NCI-H2081 treated with DMSO at 0.1 percent for 48 hours (cell line): ENCODE measurements at regions not wholly inside any gene's neighbourhood (a gene's known extent, or its start where the extent isn't known, plus 50 kb on each side); places are given as distances from the start of the nearest gene placed in this dataset.

Experiments
- DNase-seq: peaks from one replicate; lab custom pipeline; 2025; lab: John Stamatoyannopoulos, UW

DNA sequence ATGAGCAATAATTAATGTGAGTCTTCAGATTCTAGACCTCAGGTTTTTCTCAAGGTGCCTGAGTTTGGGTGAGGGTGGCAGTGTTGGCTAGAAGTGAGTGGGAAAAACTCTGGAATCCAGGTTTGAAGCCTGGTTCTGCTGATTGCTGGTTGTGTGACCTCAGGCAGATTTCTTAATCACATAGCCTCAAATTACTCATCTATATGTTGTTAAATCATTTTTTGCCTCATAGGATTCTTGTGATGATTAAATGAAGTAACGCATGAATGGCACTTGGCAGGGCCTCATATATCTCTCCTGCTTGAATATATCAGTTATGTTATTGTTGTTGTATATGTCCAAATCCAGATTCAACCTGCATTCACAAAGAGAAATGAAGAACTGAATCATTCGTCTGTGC, 60.5 kb downstream of the NR2F2 start:
- no peak for DNase-seq

DNA sequence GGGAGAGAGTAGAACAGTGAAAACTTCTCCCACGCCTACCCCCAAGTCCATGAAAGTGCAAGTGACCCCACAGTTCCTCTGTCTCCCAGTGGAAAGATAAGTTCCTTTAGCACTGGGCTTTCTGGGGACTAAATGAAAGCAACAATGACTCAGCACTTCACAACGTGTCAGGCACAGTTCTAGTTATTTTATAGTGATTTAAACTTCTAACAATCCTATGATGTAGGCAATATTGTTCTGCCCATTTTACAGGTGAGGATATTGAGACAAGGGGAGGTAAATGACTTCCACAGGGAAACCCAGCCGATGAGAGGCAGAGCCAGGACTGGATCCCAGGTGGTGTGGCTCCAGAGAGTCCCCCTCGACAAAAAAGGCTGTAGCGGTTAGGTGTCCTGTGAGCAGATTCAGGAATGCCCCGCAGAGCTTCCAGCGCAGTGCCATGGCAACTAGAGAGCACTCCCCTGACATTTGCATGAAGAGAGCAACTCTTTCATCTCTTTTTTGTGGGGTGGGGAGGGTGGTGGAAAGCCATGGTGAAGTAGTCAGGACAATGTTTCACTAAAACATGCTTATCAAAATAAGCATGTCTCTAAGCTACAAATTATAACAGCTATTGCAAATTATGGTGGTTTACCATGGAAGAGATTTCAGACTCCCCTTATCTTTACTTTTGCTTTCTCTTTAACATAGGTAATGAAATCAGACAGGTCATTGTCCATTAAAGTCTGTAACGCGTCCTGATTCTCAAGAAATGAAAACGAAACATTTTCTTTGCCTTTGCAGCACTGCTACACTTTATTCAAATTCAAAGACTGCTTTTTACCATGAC, 62.1 kb downstream of the NR2F2 start:
- DNase-seq, result no peak

DNA sequence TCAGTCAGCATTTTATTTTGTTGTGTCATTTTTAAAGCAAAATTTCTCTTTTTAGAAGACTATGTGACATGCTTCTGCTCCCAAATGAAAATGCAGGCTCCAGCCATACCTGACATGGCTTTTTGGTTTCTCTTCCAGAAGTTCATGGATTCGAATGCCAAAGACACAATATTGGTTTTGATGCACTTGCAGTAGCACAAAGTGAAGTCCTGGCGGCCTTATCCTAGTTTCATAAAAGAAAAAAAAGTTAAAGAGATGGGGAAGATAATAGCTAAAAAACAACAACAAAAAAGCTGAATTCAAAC, 62.7 kb downstream of the NR2F2 start:
- no peak for DNase-seq

DNA sequence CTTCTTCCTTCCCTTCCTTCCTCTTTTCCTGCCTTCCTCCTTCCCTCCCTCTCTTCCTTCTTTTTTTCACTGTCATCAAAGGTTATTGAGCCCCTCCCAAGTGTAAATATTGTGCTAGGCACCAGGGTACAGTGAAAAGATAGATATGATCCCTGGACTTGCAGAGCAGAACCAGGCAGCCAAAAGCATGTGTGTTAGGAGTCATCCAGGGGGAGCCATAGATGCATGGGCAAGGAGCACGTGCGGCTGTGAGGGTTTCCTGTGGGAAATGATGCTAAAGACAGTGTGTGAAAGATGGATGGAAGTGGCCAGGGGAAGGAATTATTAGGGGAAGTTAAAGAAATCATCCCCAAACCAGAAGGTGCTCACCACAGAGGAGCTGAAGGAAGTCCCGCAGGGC, 65.2 kb downstream of the NR2F2 start:
- no peak for DNase-seq

DNA sequence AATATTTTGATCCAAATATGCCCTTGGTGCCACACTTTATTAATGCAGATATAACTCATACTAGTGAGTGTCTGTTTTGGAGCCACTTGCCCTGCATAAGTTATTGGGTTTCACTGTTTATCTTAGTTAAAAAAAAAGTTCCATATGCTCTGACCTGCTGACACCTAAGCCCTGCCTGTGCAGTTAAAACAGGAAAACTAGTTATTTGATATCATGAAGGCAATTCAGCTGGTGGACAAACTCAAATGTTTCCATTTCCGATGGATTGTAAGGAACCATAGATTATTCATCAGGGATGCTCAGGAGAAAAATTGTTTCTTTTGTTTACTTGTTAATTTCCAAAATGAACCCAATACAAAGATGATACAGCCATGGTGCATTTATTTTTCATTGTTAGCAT, 68.3 kb downstream of the NR2F2 start:
- no peak for DNase-seq

DNA sequence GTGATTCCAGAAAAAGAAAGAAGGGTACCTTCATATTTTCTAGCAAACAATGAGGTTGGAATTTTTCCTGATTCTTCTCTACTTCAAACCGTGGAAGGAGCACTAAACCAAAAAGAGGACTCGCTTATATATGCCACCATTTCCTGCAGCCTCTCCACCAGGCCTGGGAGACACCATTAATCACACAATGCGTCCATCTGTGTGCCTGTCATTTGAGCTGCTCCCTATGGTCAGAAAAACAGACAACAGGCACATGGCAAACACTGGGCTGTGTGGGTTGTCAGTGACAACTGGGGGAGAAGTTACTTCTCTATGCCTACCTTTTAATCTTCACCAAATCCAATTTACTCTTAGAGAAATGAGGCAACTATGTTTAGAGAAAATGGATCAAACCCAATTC, 71.9 kb downstream of the NR2F2 start:
- no peak for DNase-seq

DNA sequence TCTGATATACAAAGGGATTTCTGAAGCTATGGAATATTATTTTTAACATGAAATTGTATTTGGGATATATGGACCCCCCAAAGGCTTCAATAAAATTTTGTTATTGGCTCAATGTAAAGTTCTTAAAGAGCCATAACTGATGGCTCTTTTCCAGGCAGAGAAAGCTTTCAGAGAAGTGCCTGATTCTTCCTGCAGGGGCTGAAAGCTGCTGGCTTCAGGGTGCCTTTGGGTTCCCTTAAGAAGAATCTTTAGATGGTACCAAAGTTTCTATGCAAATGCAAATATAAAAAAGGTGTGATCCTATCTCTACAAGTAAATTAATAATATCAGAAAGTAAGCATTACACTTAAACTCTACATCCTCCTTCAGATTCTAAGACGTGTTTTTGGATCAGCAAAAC, 72.6 kb downstream of the NR2F2 start:
- no peak for DNase-seq

DNA sequence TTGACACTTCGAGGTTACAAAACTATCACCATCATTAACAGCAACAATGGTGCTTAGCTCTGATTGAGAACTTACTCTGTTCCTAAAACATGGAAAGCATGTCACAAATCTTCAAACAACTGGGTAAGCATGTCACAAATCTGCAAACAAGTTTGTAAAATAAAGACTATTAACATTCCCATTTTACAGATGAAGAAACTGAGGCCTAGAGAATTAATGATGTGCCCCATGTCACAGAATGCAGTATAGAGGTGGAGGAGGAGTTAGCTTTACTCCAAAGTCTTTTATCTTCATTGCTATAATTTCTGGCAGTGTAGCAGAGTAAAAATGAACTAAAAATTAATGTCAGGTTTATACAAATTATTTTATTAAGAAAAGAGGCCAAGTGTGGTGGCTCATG, 73.4 kb downstream of the NR2F2 start:
- DNase-seq, result no peak

DNA sequence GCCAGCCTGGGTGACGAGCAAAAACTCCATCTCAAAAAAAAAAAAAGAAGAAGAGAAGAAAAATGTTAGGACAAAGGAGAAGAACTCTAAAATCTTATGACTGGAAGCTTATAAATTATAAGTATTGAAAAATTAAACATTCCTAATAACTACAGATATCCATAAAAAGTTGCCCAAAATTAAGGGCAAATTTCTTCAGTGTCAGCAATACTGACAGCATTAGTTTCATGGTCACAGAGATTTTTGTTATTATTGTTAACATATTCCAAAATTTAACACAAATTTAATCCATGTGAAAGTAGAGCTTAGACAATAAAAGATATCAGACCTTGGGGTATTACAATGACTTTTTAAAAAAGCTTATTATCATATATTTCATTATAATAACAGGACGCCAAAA, 74.1 kb downstream of the NR2F2 start:
- no peak for DNase-seq

DNA sequence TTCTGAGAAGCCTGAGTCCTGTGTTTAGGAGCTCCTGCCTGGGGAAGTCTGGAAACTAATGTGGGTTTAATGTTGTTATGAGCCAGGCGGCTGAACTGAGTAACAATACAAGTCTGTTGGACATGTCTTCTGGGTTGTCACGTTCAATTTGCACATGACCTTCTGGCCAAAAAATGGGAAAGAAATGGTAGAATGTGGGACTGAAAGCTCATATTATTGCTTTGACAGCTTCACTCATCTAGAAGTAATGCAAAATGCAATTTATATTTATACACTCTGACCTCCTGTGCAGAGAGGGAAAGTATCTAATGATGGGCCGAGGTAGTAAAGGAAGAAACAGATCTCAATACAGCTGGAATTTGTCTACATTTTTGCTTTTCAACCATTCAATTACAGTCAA, 75.8 kb downstream of the NR2F2 start:
- DNase-seq, result no peak

DNA sequence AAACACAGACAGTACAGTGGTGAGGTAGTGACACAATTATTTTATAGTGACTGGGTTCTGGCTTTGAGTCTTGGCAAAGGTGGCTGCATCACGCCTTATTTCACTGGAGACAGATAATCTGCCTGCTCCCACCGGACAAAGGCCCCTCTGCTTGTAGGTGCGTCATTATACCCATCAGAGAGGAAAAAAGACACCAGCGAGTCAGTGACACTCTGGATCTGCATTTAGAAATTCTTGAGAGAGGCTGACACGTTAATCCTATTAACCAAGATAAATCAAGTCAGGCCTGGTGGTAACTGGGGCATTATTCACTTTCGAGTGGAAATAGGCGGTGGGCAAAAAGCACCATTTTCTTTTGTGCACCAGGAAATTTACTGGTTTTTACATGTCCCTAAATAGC, 76.2 kb downstream of the NR2F2 start:
- DNase-seq, result no peak

DNA sequence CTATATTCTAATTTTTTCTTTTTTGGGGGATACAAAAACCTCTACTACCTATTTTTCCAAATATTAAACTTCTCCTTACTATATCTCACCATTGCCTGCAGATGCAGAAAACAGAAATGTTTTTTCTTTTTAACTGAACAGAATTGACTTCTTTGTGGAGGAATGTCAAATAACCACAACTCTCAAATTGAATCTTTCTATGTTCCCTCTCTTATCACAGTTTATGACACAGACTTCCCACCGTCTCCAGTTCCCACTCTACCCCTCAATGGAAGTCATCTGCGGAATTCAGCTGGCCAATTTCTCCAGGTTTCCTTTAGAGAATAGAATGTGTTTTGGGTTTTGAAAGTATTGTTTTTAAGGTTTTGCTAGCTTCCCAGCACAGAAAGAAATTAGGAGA, 77.0 kb downstream of the NR2F2 start:
- no peak for DNase-seq

DNA sequence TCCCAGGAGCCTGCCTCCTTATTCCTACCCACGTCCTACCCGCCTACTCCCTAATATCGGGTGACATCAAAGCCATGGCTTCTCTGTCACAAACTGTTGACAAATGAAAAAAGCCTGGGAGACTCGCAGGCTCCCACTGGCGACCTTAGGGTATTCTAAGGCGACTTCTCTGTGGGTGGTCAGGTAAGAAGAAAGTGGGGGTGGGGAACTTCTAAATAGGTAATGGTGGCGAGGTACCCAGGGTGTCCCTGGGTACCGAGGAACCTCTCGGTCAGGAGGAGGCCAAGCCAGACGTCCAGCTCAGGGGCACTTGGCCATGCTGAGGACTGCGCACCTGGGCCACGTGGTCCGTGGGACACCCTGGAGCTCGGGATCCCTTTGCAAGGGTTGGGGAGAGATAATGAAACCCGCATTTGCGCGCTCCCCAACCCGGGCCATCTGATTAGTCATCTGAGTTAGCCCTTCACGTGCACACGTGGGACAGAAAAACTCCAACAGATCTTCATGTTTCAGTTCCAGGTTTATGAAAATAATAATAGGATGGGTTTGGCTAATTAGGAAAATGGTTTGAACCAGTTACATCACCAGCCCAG, 78.2 kb downstream of the NR2F2 start:
- no peak for DNase-seq

DNA sequence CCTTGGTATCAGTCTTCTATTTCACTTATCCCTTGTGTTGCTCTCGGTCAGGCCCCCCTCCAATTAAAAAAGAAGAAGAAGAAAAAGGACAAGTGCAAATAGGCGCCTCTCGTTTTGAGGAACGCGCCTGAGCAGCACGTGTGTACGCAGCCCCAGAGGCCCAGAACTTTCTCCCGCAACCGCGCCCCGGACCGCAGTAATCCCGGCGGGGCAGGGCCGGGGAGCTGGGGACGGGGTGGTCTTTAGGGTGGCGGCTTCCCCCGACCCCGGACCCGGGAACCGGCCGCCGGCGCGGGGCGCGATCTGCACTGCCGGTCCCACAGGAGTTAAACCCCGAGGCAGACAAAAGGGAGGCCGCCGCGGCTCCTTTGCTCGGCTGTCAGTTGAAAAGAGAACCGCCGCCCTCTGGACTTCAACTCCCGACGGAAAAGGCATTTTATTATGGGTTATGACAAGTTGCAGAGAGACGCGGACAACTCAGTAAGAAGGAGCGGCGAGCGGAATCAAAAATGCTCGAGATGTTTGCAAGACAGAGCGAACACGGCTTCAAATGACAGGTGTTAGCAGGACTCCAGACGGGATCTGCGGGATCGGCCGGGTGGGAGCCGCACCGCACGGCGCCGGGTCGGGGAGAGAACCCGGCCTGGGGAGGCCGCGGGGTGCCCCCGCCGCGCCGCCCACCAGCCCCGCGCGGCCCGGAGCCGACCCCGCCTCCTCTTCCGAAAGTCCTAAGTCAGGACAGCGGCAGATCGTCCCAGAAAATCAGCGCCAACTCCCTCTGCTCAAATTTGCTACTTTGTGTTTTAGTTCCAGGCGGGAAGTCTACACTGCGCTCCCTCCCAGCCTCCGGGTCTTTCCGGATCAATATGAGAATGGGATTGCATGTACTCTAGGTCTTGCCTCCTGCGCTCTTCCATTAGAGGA, 79.0 kb downstream of the NR2F2 start:
- no peak for DNase-seq

DNA sequence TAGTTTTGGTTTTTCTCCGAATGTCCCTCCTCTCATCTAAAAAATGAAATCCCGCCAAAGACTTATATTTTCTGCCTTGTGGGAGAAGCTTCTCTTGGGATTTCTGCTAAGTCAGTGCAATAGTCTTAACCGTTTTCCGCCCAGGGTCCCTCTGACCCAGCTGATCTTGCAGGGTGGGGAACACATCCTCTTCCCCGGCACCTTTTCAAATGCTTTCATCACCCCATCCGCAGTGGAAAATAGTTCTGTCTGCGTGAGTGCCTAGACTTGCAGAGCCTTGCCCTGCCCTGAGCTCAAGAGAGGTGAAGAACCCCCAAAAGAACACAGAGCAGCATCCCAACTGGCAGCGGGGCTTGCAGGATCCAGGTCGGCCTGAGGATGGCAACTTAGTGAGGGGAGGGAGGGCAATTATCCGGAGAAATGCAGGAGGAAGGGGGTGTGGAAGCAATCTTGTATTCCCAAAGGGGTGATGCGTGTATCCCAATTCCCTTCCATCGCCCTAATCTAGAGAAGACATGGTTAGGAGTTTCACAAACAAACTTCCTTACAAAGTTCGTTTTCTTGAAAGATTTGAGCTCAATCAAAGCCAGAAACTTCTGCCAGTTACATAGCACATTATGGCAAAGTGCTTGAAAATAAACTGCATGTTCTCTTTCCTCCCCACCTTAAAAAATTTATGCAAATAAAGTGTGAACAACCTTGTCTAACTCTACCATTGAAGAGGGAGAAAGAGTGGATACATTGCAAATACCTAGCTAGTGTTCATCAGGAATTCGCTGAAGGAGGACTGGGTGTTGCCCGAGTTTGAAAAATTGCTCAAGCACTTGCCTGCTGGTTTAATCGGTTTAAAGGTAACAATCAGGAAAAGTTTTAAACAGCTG, 79.9 kb downstream of the NR2F2 start:
- DNase-seq, result no peak

DNA sequence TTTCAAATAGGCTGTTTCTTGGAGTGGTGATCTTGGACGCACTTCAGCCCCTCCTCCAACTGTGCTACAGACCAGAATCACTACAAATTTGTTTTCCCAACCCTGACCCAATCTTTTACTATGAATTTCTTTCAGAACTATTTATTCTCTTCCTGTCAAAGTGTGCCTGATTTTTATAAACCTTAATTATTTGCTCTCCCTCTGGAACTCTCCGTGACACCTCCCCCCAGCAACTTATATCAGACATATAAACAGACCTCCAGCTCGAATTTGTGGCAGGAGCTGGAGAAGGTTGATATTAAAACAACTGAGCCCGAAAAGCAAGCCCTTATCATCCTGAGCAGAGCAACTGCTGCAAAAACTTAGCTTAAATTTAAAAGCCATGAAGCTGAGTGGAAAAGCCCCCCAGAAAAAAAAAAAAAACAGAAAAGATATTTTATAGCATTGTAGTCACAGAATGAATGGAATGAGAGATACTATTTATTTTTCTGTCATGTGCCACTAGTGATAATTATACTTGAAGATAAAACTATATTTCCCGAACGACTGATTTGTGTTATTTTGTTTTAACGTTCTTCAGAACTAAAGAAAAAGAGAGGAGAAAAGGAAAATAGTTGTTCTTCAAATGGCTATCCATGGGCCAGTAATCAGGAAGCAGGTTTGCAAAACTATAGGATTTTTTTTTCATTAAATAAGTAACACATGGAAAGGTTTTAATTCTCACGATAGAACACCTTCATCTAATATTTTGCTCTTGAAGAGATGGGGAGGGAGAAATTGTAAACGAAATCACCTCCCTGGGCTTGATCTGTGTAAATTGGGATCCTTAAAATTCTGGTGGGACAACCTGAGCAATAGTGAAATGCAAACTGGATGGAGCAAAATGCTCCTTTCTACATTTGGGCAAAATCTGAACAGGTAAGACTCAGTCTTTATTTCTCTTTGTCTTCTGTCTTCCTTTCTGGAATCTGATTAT, 80.8 kb downstream of the NR2F2 start:
- DNase-seq, result no peak

DNA sequence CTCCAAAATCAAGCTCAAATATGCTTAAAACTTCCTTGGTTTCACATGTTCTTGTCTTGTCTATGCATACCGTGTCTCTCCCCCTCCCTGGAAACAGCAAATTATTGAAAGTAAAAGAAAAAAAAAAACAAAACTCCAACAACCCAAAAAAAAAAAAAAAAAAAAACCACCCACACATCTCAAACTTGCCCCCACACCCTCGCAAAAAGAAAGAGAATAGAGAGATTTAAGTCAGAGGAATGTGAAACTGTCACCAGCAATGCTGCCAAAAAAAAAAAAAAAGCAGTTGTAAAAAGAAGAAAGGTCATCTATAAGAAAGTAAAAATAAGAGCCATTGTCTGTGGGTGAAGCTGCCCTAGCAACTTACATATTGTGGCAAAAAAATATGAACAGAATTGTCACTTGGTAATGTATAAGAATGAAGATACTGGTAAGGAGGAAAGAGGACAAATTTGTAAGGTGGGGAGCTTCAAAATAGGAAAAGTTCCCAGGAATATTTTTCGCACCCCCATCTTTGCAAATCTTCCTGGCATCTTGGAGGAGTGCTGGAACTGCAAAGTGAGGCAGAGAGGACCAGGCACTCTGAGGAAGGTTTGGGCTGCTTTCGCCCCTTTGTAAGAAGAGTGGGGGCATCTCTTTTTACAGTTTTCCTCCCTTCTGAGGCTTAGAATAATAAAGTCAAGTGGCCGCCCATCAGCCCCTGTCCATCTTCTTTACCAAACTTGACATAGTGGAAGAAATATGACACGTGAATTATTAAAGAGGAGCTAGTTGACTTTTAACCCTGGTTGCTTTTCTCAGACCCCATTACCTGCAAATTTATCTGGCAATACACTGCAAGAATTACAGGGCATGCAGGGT, 81.8 kb downstream of the NR2F2 start:
- DNase-seq, result no peak

DNA sequence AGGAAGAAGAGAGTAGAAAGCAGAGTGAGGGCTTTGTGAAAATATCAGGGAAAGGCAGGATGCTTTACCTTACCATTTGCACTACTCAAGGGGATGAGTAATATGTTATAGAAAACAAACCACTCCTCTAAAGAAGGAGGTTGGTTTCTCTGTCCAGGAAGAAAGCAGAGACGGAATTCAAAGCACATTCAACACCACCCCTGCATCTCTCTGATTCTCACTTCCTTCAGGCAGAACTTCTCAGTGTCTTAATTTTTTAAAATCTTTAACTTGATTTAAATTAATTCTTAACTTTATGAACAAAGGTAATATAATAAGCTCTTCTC, 82.4 kb downstream of the NR2F2 start:
- DNase-seq, result no peak

DNA sequence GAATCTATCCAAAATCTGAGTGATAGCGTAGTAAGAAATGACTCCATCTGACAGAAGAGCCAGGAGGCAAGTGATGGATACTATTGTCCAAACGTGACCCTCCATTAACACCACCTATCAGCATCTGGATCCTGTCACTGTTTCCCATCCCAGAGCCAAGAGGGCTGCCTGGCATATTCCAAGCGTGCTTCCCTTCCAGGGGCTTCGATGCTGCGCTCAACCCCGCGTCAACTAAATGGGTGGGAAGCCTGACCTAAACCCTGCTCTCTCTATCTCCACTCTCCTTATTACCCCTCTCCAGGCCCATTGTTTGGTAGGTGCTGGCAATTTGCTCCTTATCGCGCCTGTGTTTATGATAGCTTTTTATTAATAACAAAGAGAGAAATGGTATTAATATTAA, 83.2 kb downstream of the NR2F2 start:
- no peak for DNase-seq

DNA sequence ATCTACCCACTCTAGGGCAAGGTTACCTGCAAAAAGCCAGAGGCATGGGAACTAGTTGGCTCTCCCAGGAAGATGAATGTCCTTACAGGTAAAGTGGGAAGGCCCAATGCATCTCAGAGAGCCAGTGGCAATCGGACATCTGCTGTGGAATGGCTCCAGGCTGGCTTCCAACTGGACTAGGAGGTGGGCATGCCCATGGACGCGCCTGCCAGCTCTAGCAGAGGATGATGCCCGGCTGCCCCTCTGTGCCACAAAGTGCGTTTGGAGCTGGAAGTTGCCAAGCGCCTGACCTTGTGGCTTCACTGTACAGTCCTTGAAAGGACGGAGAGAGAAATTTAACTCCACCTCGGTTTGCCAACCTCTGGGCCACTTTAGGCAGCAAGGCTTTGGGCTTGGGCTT, 84.4 kb downstream of the NR2F2 start:
- no peak for DNase-seq
